ENCODE measurements at regions not wholly inside any gene's neighbourhood (a gene's known extent, or its start where the extent isn't known, plus 50 kb on each side); places are given as distances from the start of the nearest gene placed in this dataset.

DNA sequence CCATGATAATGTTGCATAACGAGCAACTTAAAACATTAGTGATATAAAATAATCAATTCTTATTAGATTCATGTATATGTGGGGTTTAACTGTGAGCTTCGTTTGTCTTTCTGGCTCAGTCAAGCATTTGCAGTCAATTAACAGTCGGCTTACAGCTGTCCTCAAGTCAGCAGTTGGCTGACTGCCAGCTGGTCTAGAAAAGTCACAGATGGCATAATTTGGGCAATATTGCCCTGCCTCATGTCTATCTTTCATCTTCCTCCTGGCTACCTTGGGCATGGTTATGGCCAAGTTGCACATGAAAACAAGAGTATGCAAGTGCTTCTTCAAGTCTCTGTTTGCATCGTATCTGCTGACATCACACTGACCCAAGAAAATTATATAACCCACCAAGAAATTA is 186.1 kb upstream of the ZWINT start:
- DNase-seq (ENCODE audit: low read depth) = no peak
- TF ChIP-seq CTCF (IDR thresholded peaks at IDR 0.05; ENCODE audit: low read depth, low read length, missing control alignments) = no peak
- no peak overlapping the region for H3K4me3 ChIP-seq (ENCODE audit: low read depth, low read length)

DNA sequence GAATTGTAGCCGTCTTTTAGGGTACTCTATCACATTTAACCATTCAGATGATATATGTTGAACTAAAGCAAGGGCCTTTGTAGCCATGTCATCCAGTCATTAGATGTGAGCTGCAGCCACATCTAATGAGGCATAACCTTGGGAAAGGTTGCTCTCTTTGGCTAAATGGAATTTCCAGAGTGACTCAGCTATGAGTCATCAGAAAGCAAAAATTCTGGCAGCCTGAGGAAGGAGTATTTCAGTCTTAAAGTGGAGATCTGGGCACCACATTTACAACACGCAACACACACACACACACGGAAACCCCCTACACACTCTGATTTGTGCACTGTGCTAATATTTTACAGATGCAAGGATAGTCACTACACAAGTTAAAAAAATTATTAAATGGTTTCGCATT is 176.9 kb upstream of the ZWINT start:
- no peak for DNase-seq (ENCODE audit: low read depth)
- TF ChIP-seq CTCF (IDR thresholded peaks at IDR 0.05; ENCODE audit: low read depth, low read length, missing control alignments) = no peak
- H3K4me3 ChIP-seq (ENCODE audit: low read depth, low read length) = no peak overlapping the region

- TF ChIP-seq CTCF (IDR thresholded peaks at IDR 0.05; ENCODE audit: low read depth, low read length, missing control alignments) = no peak
- H3K4me3 ChIP-seq (ENCODE audit: low read depth, low read length) = no peak overlapping the region
- DNase-seq (ENCODE audit: low read depth) = no peak
Observed at GRCh38 chr10:56522166-56522565, 161.1 kb upstream of the ZWINT start.

DNA sequence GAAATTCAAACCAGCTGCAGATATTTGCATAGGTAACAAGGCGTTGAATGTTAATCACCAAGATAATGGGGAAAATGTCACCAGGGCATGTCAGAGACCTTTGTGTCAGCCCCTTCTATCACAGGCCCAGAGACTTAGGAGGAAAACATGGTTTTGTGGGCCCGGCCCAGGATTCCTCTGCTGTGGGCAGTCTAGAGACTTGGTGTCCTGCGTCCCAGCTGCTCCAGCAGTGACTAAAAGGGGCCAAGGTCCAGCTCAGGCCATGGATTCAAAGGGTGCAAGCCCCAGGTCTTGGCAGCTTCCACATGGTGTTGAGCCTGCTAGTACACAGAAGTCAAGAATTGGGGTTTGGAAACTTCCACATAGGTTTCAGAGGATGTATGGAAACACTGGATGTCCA is 147.5 kb upstream of the ZWINT start:
- no peak for TF ChIP-seq CTCF (IDR thresholded peaks at IDR 0.05; ENCODE audit: low read depth, low read length, missing control alignments)

DNA sequence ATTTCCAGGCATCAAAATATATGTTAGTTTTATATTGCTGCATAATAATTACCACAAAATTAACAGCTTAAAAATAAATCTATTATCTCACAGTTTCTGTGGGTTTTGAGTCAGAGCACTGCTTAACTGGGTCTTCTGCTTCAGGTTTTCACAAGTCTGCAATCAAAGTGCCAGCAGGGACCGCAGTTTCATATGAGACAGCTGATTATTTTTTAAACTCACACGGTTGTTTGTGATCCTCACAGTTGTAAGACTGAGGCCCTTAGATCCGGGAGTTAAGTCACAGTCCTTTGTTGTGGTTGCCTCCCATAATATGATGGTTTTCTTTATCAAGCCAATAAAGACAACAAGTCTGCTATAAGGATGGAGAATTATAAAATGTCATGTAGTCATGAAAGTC is 146.0 kb upstream of the ZWINT start:
- DNase-seq (ENCODE audit: low read depth) = no peak
- TF ChIP-seq CTCF (IDR thresholded peaks at IDR 0.05; ENCODE audit: low read depth, low read length, missing control alignments) = no peak
- no peak overlapping the region for H3K4me3 ChIP-seq (ENCODE audit: low read depth, low read length)

More for the DNA sequence above, 147.5 kb upstream of the ZWINT start:
- H3K4me3 ChIP-seq (ENCODE audit: low read depth, low read length) = no peak overlapping the region
- DNase-seq (ENCODE audit: low read depth) = no peak

GRCh38 chr10:56505555-56505954 is 144.5 kb upstream of the ZWINT start:
- H3K4me3 ChIP-seq (ENCODE audit: low read depth, low read length) = no peak overlapping the region
- no peak for TF ChIP-seq CTCF (IDR thresholded peaks at IDR 0.05; ENCODE audit: low read depth, low read length, missing control alignments)
- DNase-seq (ENCODE audit: low read depth) = no peak

DNA sequence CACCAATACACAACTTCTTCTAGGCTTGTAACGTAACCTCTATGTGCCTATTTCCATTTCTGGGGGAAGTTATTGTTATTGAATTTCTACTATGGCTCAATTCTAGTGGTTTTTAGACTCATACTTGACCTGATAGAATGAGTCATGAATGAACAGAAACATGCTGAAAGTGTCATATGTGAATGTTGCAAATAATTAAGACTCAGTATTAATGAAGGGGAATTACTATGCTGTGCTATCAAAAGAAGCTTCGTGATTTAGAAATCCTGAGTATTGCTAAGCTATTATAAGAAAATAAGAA is 135.1 kb upstream of the ZWINT start:
- no peak overlapping the region for H3K4me3 ChIP-seq (ENCODE audit: low read depth, low read length)
- no peak for DNase-seq (ENCODE audit: low read depth)
- TF ChIP-seq CTCF (IDR thresholded peaks at IDR 0.05; ENCODE audit: low read depth, low read length, missing control alignments) = no peak

All from GM12864 (cell line).